GM12891 (cell line): ENCODE measurements at regions not wholly inside any gene's neighbourhood (a gene's known extent, or its start where the extent isn't known, plus 50 kb on each side); places are given as distances from the start of the nearest gene placed in this dataset.

Source experiments
- DNase-seq: peaks from one replicate; pipeline ENCODE4 v3.0.0; 2011; ENCODE audit warnings: low spot score; ENCODE audit not compliant: insufficient read length
- FAIRE-seq: peaks from 2 replicates; lab custom pipeline; 2011; peaks lifted over from hg19 to GRCh38; lab: Jason Lieb, UNC
- PAX5 ChIP-seq: IDR thresholded peaks from 2 replicates; pipeline ENCODE4 v1.6.1; 2011; ENCODE audit warnings: low read length, moderate library complexity, mild to moderate bottlenecking; ENCODE audit not compliant: insufficient read depth, severe bottlenecking
- POLR2A ChIP-seq: IDR thresholded peaks from 2 replicates; pipeline ENCODE4 v1.6.1; 2011; ENCODE audit warnings: low read depth, low read length, control low read depth
- POLR2AphosphoS5 ChIP-seq: IDR thresholded peaks from 2 replicates; pipeline ENCODE4 v1.6.1; 2011; ENCODE audit warnings: low read depth, low read length, control low read depth
- POU2F2 ChIP-seq: IDR thresholded peaks from 2 replicates; pipeline ENCODE4 v1.6.1; 2011; ENCODE audit warnings: low read depth, mild to moderate bottlenecking, control low read depth, low read length, moderate library complexity
- SPI1 ChIP-seq: IDR thresholded peaks from 2 replicates; pipeline ENCODE4 v1.6.1; 2011; ENCODE audit warnings: low read depth, low read length, control low read depth
- TAF1 ChIP-seq: IDR thresholded peaks from 2 replicates; pipeline ENCODE4 v1.6.1; 2011; ENCODE audit warnings: low read depth, low read length, control low read depth

- no peak for FAIRE-seq
- TF ChIP-seq SPI1, result no peak
- TF ChIP-seq POLR2A, result no peak
- no peak for TF ChIP-seq TAF1
- TF ChIP-seq POLR2AphosphoS5, result no peak
- TF ChIP-seq PAX5, result no peak
- no peak for TF ChIP-seq POU2F2
- no peak for DNase-seq
Measured at GRCh38 chr16:35194681-35195080, 1735.3 kb downstream of the TP53TG3F start.

- DNase-seq, result no peak
- TF ChIP-seq POLR2A (no peak), POLR2AphosphoS5 (no peak)
- FAIRE-seq, result no peak
Measured at GRCh38 chr16:35195173-35195863, 1735.9 kb downstream of the TP53TG3F start.

- FAIRE-seq, result no peak
- no peak for DNase-seq
- TF ChIP-seq POLR2A, result no peak
- no peak for TF ChIP-seq SPI1
- no peak for TF ChIP-seq POU2F2
- TF ChIP-seq TAF1, result no peak
- TF ChIP-seq POLR2AphosphoS5, result no peak
- no peak for TF ChIP-seq PAX5
Measured at GRCh38 chr16:35195864-35196216, 1736.4 kb downstream of the TP53TG3F start.

GRCh38 chr16:35196313-35196712, 1736.9 kb downstream of the TP53TG3F start:
- FAIRE-seq (no peak), DNase-seq (no peak)
- no peak for TF ChIP-seq POU2F2
- TF ChIP-seq PAX5, result no peak
- TF ChIP-seq POLR2AphosphoS5, result no peak
- no peak for TF ChIP-seq POLR2A
- TF ChIP-seq TAF1, result no peak
- TF ChIP-seq SPI1, result no peak

GRCh38 chr16:35197656-35198055, 1738.2 kb downstream of the TP53TG3F start:
- DNase-seq (no peak), FAIRE-seq (no peak)
- TF ChIP-seq POLR2AphosphoS5 (no peak), TAF1 (no peak), POU2F2 (no peak), PAX5 (no peak), POLR2A (no peak), SPI1 (no peak)

- FAIRE-seq (no peak), DNase-seq (no peak)
- TF ChIP-seq POU2F2 (no peak), POLR2A (no peak), PAX5 (no peak), TAF1 (no peak), POLR2AphosphoS5 (no peak), SPI1 (no peak)
Measured at GRCh38 chr16:35198223-35199199, 1739.1 kb downstream of the TP53TG3F start.

GRCh38 chr16:35200662-35201061, 1741.2 kb downstream of the TP53TG3F start:
- DNase-seq (no peak), FAIRE-seq (no peak)
- no peak for TF ChIP-seq POU2F2
- no peak for TF ChIP-seq TAF1
- no peak for TF ChIP-seq SPI1
- TF ChIP-seq POLR2A, result no peak
- TF ChIP-seq PAX5, result no peak

GRCh38 chr16:35201151-35201550, 1741.7 kb downstream of the TP53TG3F start:
- FAIRE-seq (no peak), DNase-seq (no peak)
- TF ChIP-seq PAX5, result no peak
- no peak for TF ChIP-seq SPI1
- no peak for TF ChIP-seq TAF1
- no peak for TF ChIP-seq POLR2A
- no peak for TF ChIP-seq POLR2AphosphoS5
- TF ChIP-seq POU2F2, result no peak

- TF ChIP-seq POLR2AphosphoS5 (no peak), SPI1 (no peak), PAX5 (no peak), POLR2A (no peak), POU2F2 (no peak), TAF1 (no peak)
- FAIRE-seq (no peak), DNase-seq (no peak)
Measured at GRCh38 chr16:35203636-35204035, 1744.2 kb downstream of the TP53TG3F start.
